RWPE2 (cell line): ENCODE measurements at regions not wholly inside any gene's neighbourhood (a gene's known extent, or its start where the extent isn't known, plus 50 kb on each side); places are given as distances from the start of the nearest gene placed in this dataset.

ENCODE experiments used
- ATAC-seq: fragments of 200-7000 bp; cut with Tn5 transposase; 3 replicates; pipeline ENCODE4 v1.9.1; 2021; ENCODE audit warnings: low read depth
- DNase-seq: peaks from one replicate; pipeline ENCODE4 v3.0.0-alpha.2; 2020; ENCODE audit warnings: low spot score
- H3K27ac ChIP-seq: fragments of 450-650 bp; 2 replicates; pipeline ENCODE4 v1.5.1; 2017; ENCODE audit warnings: mild to moderate bottlenecking; ENCODE audit not compliant: poor library complexity, severe bottlenecking
- H3K27me3 ChIP-seq: fragments of 250-450 bp; sonication (Bioruptor Pico); 2 replicates; pipeline ENCODE4 v1.5.1; 2021; ENCODE audit warnings: mild to moderate bottlenecking, moderate library complexity; ENCODE audit not compliant: insufficient read depth, poor library complexity, severe bottlenecking
- H3K36me3 ChIP-seq: fragments of 250-450 bp; sonication (Bioruptor Pico); 2 replicates; pipeline ENCODE4 v1.5.1; 2020; ENCODE audit warnings: low read depth, mild to moderate bottlenecking, moderate library complexity
- H3K4me1 ChIP-seq: fragments of 250-450 bp; sonication (Bioruptor Pico); 2 replicates; pipeline ENCODE4 v1.5.1; 2021; ENCODE audit warnings: mild to moderate bottlenecking, moderate library complexity; ENCODE audit not compliant: insufficient read depth, poor library complexity, severe bottlenecking
- H3K4me3 ChIP-seq: fragments of 250-450 bp; sonication (Bioruptor Pico); 2 replicates; pipeline ENCODE4 v1.5.1; 2021; ENCODE audit warnings: mild to moderate bottlenecking, moderate library complexity; ENCODE audit not compliant: severe bottlenecking
- H3K9me3 ChIP-seq: fragments of 250-450 bp; sonication (Bioruptor Pico); 2 replicates; pipeline ENCODE4 v1.5.1; 2021; ENCODE audit warnings: mild to moderate bottlenecking, moderate library complexity; ENCODE audit not compliant: severe bottlenecking
- TF ChIP-seq, protein P1 (sequence below): fragments of 450-650 bp; IDR thresholded peaks from one replicate; pipeline ENCODE4 v1.5.1; 2017; ENCODE audit warnings: mild to moderate bottlenecking, moderate library complexity; ENCODE audit not compliant: poor library complexity, severe bottlenecking

DNA sequence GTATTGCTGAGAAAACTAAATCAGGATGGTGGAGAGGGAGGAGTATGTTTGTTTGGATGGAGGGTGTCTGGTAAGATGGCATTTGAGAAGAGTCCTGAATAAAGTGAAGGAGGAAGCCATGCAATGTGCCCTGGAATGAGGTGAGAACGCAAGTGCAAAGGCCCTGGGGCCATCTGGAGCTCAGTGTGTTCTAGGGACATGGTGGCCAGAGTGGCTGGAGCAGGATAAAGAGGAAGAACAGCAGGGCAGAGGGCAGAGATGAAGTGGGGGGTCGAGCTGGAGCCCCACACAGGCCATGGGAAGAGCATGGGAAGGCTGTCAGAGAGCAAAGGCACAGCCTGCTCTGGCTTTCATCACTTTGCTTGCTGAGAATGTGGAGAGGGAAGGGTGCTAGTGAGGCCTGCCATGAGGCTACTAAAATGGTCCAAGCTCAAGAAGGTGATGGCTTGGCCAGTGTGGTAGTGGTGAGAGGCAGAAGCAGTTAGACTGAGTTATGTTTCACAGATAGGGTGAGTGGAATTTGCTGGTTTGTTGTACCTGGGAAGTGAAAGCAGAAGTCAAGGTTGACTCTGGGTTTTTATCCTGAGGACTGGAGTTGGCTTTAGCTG lies 234.1 kb downstream of the FOXL1 start:
- no peaks in the 10 kb centered on the region for H3K36me3 ChIP-seq
- peaks cover 16% of the 10 kb centered on the region for H3K4me1 ChIP-seq
- no peak overlapping the region for H3K27ac ChIP-seq
- H3K4me3 ChIP-seq = no peak overlapping the region
- ATAC-seq = no peak
- H3K9me3 ChIP-seq = no peaks in the 10 kb centered on the region
- DNase-seq = no peak
- TF ChIP-seq, protein P1, sequence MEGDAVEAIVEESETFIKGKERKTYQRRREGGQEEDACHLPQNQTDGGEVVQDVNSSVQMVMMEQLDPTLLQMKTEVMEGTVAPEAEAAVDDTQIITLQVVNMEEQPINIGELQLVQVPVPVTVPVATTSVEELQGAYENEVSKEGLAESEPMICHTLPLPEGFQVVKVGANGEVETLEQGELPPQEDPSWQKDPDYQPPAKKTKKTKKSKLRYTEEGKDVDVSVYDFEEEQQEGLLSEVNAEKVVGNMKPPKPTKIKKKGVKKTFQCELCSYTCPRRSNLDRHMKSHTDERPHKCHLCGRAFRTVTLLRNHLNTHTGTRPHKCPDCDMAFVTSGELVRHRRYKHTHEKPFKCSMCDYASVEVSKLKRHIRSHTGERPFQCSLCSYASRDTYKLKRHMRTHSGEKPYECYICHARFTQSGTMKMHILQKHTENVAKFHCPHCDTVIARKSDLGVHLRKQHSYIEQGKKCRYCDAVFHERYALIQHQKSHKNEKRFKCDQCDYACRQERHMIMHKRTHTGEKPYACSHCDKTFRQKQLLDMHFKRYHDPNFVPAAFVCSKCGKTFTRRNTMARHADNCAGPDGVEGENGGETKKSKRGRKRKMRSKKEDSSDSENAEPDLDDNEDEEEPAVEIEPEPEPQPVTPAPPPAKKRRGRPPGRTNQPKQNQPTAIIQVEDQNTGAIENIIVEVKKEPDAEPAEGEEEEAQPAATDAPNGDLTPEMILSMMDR = no peak
- no peaks in the 10 kb centered on the region for H3K27me3 ChIP-seq

DNA sequence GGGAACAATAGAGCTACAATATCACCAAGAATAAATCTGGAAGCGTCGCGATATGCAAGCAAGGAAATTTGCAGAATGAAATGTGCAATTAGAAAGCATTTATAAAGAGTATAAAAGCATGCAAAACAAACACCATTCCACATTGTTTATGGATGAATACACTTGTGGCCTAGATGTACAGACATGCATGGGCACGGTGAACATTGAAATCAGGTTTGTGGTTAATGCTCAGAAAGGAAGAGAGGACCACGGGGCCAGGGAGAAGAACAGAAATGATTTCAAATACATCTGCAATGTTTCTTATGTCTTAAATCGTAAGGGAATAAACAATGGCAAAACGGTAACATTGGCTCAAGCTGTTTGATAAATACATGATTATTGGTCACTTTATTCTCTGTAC lies 235.9 kb downstream of the FOXL1 start:
- H3K27me3 ChIP-seq = no peaks in the 10 kb centered on the region

DNA sequence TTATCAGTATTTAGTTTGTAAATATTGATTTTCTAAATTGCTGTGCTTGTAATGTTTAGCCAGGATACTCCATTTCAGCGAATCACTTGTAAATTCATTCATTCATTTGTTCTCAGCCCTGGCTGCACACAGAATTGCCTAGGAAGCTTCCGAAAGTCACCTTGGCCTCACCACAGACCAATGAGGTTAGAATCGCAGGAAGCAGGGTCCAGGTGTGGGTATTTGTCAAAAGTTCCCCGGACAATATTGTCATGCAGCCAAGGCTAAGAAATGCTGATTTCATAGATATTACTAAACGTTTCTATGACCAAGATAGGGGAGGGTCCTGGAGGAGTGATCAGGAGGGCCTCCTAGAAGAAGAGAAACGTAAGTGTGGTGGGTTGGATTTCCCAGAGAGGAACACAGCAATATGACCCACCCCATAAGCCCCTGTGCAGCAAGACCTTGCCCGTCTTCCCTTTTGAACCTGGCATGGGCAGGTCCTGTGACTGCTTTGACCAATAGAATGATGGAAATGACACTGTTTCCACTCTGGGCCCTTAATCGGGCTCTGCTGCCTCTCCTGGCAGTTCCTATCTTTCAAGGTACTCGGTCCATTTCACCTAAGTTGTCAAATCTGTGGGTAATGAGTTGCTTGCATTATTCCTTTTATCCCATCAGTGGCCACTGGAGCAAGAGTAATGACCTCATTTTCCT lies 238.7 kb downstream of the FOXL1 start:
- TF ChIP-seq, protein P1 = no peak
- H3K4me1 ChIP-seq = peaks cover 9% of the 10 kb centered on the region
- H3K27me3 ChIP-seq = no peaks in the 10 kb centered on the region
- no peak for DNase-seq
- no peak overlapping the region for H3K27ac ChIP-seq
- no peaks in the 10 kb centered on the region for H3K9me3 ChIP-seq
- ATAC-seq = no peak
- H3K4me3 ChIP-seq = no peak overlapping the region
- H3K36me3 ChIP-seq = no peaks in the 10 kb centered on the region

More for the DNA sequence above, 235.9 kb downstream of the FOXL1 start:
- DNase-seq (no peak), ATAC-seq (peak; percentile 75)
- no peaks in the 10 kb centered on the region for H3K9me3 ChIP-seq
- no peak overlapping the region for H3K4me3 ChIP-seq
- TF ChIP-seq, protein P1 = no peak
- H3K36me3 ChIP-seq = no peaks in the 10 kb centered on the region
- H3K27ac ChIP-seq = peak overlapping the region; percentile 29
- H3K4me1 ChIP-seq = peaks cover 15% of the 10 kb centered on the region

DNA sequence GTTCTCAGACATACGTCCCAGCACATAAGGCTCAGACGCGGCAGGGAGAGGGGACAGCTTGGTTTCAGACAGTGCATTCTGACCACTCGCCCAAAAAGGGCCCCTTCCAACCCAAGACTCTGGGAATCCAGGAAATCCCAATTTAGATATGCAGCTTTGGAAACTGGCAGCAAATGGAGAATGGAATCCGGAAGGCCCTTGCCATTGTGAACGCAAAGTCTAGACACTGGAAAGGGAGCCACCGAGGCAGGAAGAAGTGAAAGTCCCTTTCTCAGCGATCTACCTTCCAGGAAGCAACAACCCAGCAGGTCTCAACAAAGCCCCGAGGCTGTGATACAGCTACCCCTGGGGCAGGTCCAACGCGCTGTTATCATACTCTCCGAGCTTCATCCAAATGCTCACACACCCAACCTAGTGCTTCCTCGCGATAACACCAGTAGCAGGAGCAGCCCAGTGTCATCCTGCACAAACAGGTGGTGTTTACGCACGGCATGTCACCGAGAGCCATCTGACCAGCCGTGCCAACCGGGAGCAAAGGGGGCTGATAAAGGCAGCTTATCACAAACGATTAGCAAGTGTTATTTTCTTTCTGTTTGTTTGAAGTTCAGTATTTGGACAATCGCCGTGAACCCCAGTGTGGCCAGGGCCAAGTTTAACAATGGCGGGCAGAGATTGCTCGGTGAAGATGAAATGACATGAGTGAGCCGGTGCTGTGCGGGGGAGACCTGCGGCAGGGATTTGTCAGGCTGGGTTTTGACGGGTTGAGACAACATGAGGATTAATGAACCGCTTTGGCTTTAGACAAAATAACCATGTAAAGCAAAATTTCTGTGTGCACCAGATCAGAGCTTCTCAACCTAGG lies 240.6 kb downstream of the FOXL1 start:
- peaks cover 9% of the 10 kb centered on the region for H3K4me1 ChIP-seq
- H3K27me3 ChIP-seq = no peaks in the 10 kb centered on the region
- TF ChIP-seq, protein P1 = no peak
- DNase-seq = no peak
- no peaks in the 10 kb centered on the region for H3K36me3 ChIP-seq
- ATAC-seq = no peak
- no peak overlapping the region for H3K4me3 ChIP-seq
- H3K27ac ChIP-seq = no peak overlapping the region
- H3K9me3 ChIP-seq = no peaks in the 10 kb centered on the region
